K562 (cell line): ENCODE measurements at regions not wholly inside any gene's neighbourhood (a gene's known extent, or its start where the extent isn't known, plus 50 kb on each side); places are given as distances from the start of the nearest gene placed in this dataset.
A peak's percentile ranks its signal among the peaks of the same experiment; 100 is the strongest.

Source experiments
- ATAC-seq: fragments of 200-7000 bp; cut with Tn5 transposase; 3 replicates; pipeline ENCODE4 v1.9.1; 2020; ENCODE audit warnings: moderate library complexity
- BruUV-seq: library from RNA; stranded (reverse); fragments of 400-500 nt; replicated peaks from 2 replicates; lab custom pipeline; 2021; lab: Mats Ljungman, UMichigan
- CTCF ChIA-PET: fragments of 300-600 bp; formaldehyde crosslinking; extraction: SDS; loops from one replicate; lab custom pipeline; 2021; ENCODE audit warnings: low intra/inter-chr PET ratio; lab: Yijun Ruan, JAX
- POLR2A ChIA-PET: fragments of 300-600, 350-650 bp; sonication (Branson Sonifier 250); formaldehyde crosslinking; extraction: SDS; loops from one replicate; lab custom pipeline; 2021; ENCODE audit warnings: antibody characterized with exemption, inconsistent platforms; lab: Yijun Ruan, JAX
- DNase-seq, 4 experiments: peaks; one replicate each; pipeline versions ENCODE4 v3.0.0 to v3.0.0-alpha.2; 2011 to 2018; ENCODE audit warnings: low spot score in 3 of 4, mixed read lengths in 3 of 4; ENCODE audit errors: extremely low read depth in 1 of 4
- FAIRE-seq: peaks from 2 replicates; lab custom pipeline; 2011; peaks lifted over from hg19 to GRCh38; lab: Jason Lieb, UNC
- H2AFZ ChIP-seq: 2 replicates; pipeline ENCODE4 v1.6.0; 2011; ENCODE audit warnings: low read depth, low read length, control low read depth, inconsistent platforms
- H3K27ac ChIP-seq: fragments of 200-600 bp; 3 replicates; pipeline ENCODE4 v1.8.0; 2011; ENCODE audit warnings: low read depth, mild to moderate bottlenecking, control low read depth, inconsistent platforms, low read length, moderate library complexity, mixed read lengths; ENCODE audit errors: extremely low read depth
- H3K27me3 ChIP-seq, 2 experiments: fragments of 300-600 bp in 1 of 2; 2 replicates in 1 of 2; 3 replicates in 1 of 2; pipeline versions ENCODE4 v1.6.0 to v1.8.0; 2011; ENCODE audit warnings: inconsistent platforms in 2 of 2, low read length in 2 of 2, mild to moderate bottlenecking in 1 of 2, mixed read lengths in 1 of 2, moderate library complexity in 1 of 2; ENCODE audit not compliant: control insufficient read depth in 2 of 2, insufficient read depth in 2 of 2
- H3K36me3 ChIP-seq: fragments of 300-600 bp; 3 replicates; pipeline ENCODE4 v1.8.0; 2011; ENCODE audit warnings: mild to moderate bottlenecking, low read length, inconsistent platforms; ENCODE audit not compliant: control insufficient read depth, insufficient read depth
- H3K4me1 ChIP-seq, 2 experiments: fragments of 200-600 bp in 1 of 2; replicated peaks in 1 of 2; 2 replicates in 1 of 2; 3 replicates in 1 of 2; pipeline versions ENCODE4 v1.5.1 to v1.8.0; 2011; ENCODE audit warnings: inconsistent platforms in 2 of 2, low read length in 2 of 2, mild to moderate bottlenecking in 1 of 2, mixed read lengths in 1 of 2, moderate library complexity in 1 of 2; ENCODE audit not compliant: control insufficient read depth in 2 of 2, insufficient read depth in 2 of 2
- H3K4me2 ChIP-seq: 2 replicates; pipeline ENCODE4 v1.6.1; 2011; ENCODE audit warnings: low read length, control low read depth, inconsistent platforms, mixed read lengths; ENCODE audit not compliant: insufficient read depth
- H3K4me3 ChIP-seq: fragments of 200-600 bp; sonication (generic), shearing (Covaris generic); 2 replicates; pipeline ENCODE4 v1.5.1; 2016; ENCODE audit warnings: control low read depth, inconsistent platforms
- H3K79me2 ChIP-seq: fragments of 200-600 bp; 3 replicates; pipeline ENCODE4 v1.8.0; 2011; ENCODE audit warnings: low read length, inconsistent platforms; ENCODE audit not compliant: control insufficient read depth, insufficient read depth
- H3K9ac ChIP-seq, 2 experiments: 2 replicates each; pipeline versions ENCODE4 v1.6.0 to v1.6.1; 2011; ENCODE audit warnings: low read depth in 2 of 2, low read length in 2 of 2, control low read depth in 1 of 2, inconsistent platforms in 1 of 2, mild to moderate bottlenecking in 1 of 2, mixed read lengths in 1 of 2; ENCODE audit not compliant: insufficient read depth in 1 of 2
- H3K9me1 ChIP-seq: one replicate; pipeline ENCODE4 v1.6.0; 2011; ENCODE audit warnings: inconsistent platforms, mild to moderate bottlenecking, low read length, moderate library complexity; ENCODE audit not compliant: control insufficient read depth, insufficient read depth
- H3K9me3 ChIP-seq: replicated peaks from 2 replicates; pipeline ENCODE4 v1.5.1; 2011; ENCODE audit warnings: low read depth, low read length, inconsistent platforms; ENCODE audit not compliant: control insufficient read depth, insufficient read depth
- H4K20me1 ChIP-seq: replicated peaks from 2 replicates; pipeline ENCODE4 v1.6.1; 2011; ENCODE audit warnings: low read length, inconsistent platforms, mixed read lengths; ENCODE audit not compliant: control insufficient read depth, insufficient read depth
- BRCA1 ChIP-seq, 2 experiments: fragments of 450-650 bp in 1 of 2; sonication (generic) in 1 of 2; formaldehyde crosslinking in 1 of 2; IDR thresholded peaks; 2 replicates each; pipeline versions ENCODE4 v1.5.0 to v1.6.1; 2017 to 2020; ENCODE audit warnings: mild to moderate bottlenecking in 1 of 2, missing genetic modification reagents in 1 of 2
- CTBP1 ChIP-seq: fragments of 450-650 bp; IDR thresholded peaks from 2 replicates; pipeline ENCODE4 v1.6.1; 2016; ENCODE audit warnings: borderline replicate concordance
- CTCF ChIP-seq, 3 experiments: IDR thresholded peaks in 2 of 3; conservative IDR thresholded peaks in 1 of 3; 2 replicates each; pipeline ENCODE4 v1.5.1; 2011 to 2012; ENCODE audit warnings: low read length in 3 of 3, mild to moderate bottlenecking in 3 of 3, control low read depth in 2 of 3, improper control_type of control experiment in 1 of 3, inconsistent platforms in 1 of 3, low read depth in 1 of 3, mixed read lengths in 1 of 3, moderate library complexity in 1 of 3; ENCODE audit not compliant: insufficient read depth in 2 of 3
- ID3 ChIP-seq, 2 experiments: fragments of 250-450 bp in 1 of 2; fragments of 450-650 bp in 1 of 2; sonication (Bioruptor Pico) in 1 of 2; IDR thresholded peaks; 2 replicates each; pipeline versions ENCODE4 v1.6.1 to v1.8.0; 2016 to 2021; ENCODE audit warnings: mild to moderate bottlenecking in 2 of 2, moderate library complexity in 2 of 2, missing compliant biosample characterization in 1 of 2, missing genetic modification characterization in 1 of 2
- KLF10 ChIP-seq: fragments of 250-450 bp; sonication (Bioruptor Pico); IDR thresholded peaks from 2 replicates; pipeline ENCODE4 v1.6.1; 2021; ENCODE audit warnings: matching md5 sums
- LCOR ChIP-seq: sonication (generic); formaldehyde crosslinking; IDR thresholded peaks from 2 replicates; pipeline ENCODE4 v1.8.0; 2022; ENCODE audit warnings: mild to moderate bottlenecking, missing genetic modification reagents
- MBD2 ChIP-seq: sonication (generic); IDR thresholded peaks from 2 replicates; pipeline ENCODE4 v1.6.1; 2016; ENCODE audit warnings: low read depth, borderline replicate concordance
- NR2F6 ChIP-seq: fragments of 450-650 bp; formaldehyde crosslinking; IDR thresholded peaks from 2 replicates; pipeline ENCODE4 v1.4.0; 2020; ENCODE audit warnings: mild to moderate bottlenecking
- PHTF2 ChIP-seq: fragments of 250-450 bp; sonication (Bioruptor Pico); IDR thresholded peaks from 2 replicates; pipeline ENCODE4 v1.5.0; 2021; ENCODE audit warnings: mild to moderate bottlenecking
- RAD21 ChIP-seq, 2 experiments: fragments of 250-450 bp in 1 of 2; fragments of 450-650 bp in 1 of 2; sonication (Bioruptor Pico) in 1 of 2; formaldehyde crosslinking in 1 of 2; IDR thresholded peaks in 1 of 2; conservative IDR thresholded peaks in 1 of 2; 2 replicates each; pipeline versions ENCODE4 v1.4.0 to v1.8.0; 2020 to 2022; ENCODE audit warnings: mild to moderate bottlenecking in 2 of 2, moderate library complexity in 1 of 2
- ZBTB12 ChIP-seq: fragments of 250-450 bp; sonication (Bioruptor Pico); IDR thresholded peaks from 2 replicates; pipeline ENCODE4 v1.4.0; 2020
- ZKSCAN1 ChIP-seq: fragments of 150-350 bp; IDR thresholded peaks from 2 replicates; pipeline ENCODE4 v1.6.1; 2016; ENCODE audit warnings: low read depth, low read length
- ZNF449 ChIP-seq: fragments of 250-450 bp; sonication (Bioruptor Pico); IDR thresholded peaks from 2 replicates; pipeline ENCODE4 v1.8.0; 2022; ENCODE audit warnings: moderate library complexity, mild to moderate bottlenecking, inconsistent platforms
- ZNF507 ChIP-seq: conservative IDR thresholded peaks from 2 replicates; pipeline ENCODE4 v1.6.1; 2017; ENCODE audit warnings: missing genetic modification characterization, missing compliant biosample characterization
- ZNF586 ChIP-seq: fragments of 450-650 bp; formaldehyde crosslinking; conservative IDR thresholded peaks from 2 replicates; pipeline ENCODE4 v1.4.0; 2020; ENCODE audit warnings: mild to moderate bottlenecking, moderate library complexity
- WGBS: fragments of 100-300 bp; shearing (Covaris generic); methylation state at CpG from one replicate; pipeline ENCODE4 v1.1.6; 2016; ENCODE audit warnings: low coverage, mixed read lengths; ENCODE audit not compliant: insufficient coverage; ENCODE audit errors: missing lambda C conversion rate; 5-methylcytosine and 5-hydroxymethylcytosine counted together
- in situ Hi-C: fragments of 300-500 bp; cut with MboI; formaldehyde crosslinking; loops from 4 replicates; pipeline ENCODE4 v1.15.0; 2018; ENCODE audit warnings: inconsistent platforms, mixed read lengths
- intact Hi-C: fragments of 100-400 bp; cut with micrococcal nuclease; formaldehyde crosslinking; loops from 2 replicates; pipeline ENCODE4 v1.14.2; 2022
- TF ChIP-seq, protein P1 (sequence below): fragments of 250-450 bp; sonication (Bioruptor Pico); IDR thresholded peaks from 2 replicates; pipeline ENCODE4 v1.4.0; 2020; ENCODE audit warnings: mild to moderate bottlenecking

DNA sequence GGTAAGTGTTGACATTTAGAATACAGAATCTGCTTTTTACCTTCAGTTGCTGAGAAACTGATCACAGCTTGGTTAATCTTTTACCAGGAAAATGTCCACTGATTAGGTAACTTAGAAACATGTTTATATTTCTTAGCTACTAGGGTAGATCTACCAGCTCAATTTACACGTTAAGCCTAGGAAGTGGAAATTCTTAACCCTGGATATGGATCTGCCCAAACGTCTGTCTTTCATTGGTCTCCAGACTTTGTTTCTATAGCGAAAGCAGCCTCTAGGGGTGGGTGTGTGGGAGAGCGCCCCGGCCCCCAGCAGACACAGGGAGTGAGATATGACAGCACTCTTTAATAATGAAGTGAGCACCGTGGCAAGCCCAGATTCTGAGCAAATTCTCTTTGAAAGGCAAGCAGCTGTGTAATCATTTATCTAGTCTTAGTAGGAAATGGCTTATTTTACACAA is 141.6 kb upstream of the ZNF608 start:
- Histone ChIP-seq H3K27me3 (no peaks in the 10 kb centered on the region), H4K20me1 (no peaks in the 10 kb centered on the region), H3K27ac (no peak overlapping the region), H3K4me3 (no peak overlapping the region), H3K9me1 (no peaks in the 10 kb centered on the region), H3K9me3 (no peaks in the 10 kb centered on the region), H2AFZ (0 out of 2 replicates have a peak overlapping the region, but pooled peaks have one; percentile 25), H3K36me3 (no peaks in the 10 kb centered on the region), H3K79me2 (no peaks in the 10 kb centered on the region), H3K4me2 (no peak overlapping the region), H3K4me1 (no peaks in the 10 kb centered on the region), H3K9ac (no peak overlapping the region)
- POLR2A ChIA-PET: no interaction called here
- WGBS: 6% methylated on average over 4 of the region's 6 CpGs
- in situ Hi-C loops: no loop called here
- FAIRE-seq (peak; percentile 72), ATAC-seq (peak; percentile 90), DNase-seq (peak in 2 of 4 experiments; percentile 38 to 45)
- BruUV-seq: no TSS peak
- CTCF ChIA-PET: no interaction called here
- intact Hi-C loops: no loop called here
- no peak for TF ChIP-seq CTBP1
- TF ChIP-seq CTCF (IDR thresholded peaks at IDR 0.05 in 2 of 3, conservative IDR thresholded peaks at IDR 0.05 in 1 of 3; ENCODE audit: insufficient read depth in 2 of 3, low read depth in 1 of 3, low read length in 3 of 3): peak; percentile 15 to 32 (median 26); a peak in 3 of 6 replicates
- TF ChIP-seq KLF10 (CRISPR knock-in tag): no peak
- TF ChIP-seq BRCA1 (IDR thresholded peaks at IDR 0.05): no peak
- no peak for TF ChIP-seq BRCA1 (CRISPR knock-in tag; IDR thresholded peaks at IDR 0.05)
- no peak for TF ChIP-seq ID3 (CRISPR knock-in tag; IDR thresholded peaks at IDR 0.05)
- no peak for TF ChIP-seq ID3 (tag; IDR thresholded peaks at IDR 0.05)
- no peak for TF ChIP-seq LCOR
- TF ChIP-seq ZNF449 (CRISPR knock-in tag): no peak
- TF ChIP-seq, protein P1, sequence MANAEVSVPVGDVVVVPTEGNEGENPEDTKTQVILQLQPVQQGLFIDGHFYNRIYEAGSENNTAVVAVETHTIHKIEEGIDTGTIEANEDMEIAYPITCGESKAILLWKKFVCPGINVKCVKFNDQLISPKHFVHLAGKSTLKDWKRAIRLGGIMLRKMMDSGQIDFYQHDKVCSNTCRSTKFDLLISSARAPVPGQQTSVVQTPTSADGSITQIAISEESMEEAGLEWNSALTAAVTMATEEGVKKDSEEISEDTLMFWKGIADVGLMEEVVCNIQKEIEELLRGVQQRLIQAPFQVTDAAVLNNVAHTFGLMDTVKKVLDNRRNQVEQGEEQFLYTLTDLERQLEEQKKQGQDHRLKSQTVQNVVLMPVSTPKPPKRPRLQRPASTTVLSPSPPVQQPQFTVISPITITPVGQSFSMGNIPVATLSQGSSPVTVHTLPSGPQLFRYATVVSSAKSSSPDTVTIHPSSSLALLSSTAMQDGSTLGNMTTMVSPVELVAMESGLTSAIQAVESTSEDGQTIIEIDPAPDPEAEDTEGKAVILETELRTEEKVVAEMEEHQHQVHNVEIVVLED: no peak
- no peak for TF ChIP-seq MBD2
- TF ChIP-seq PHTF2 (CRISPR knock-in tag): no peak
- no peak for TF ChIP-seq ZNF586 (CRISPR knock-in tag)
- TF ChIP-seq ZBTB12 (CRISPR knock-in tag): no peak
- no peak for TF ChIP-seq NR2F6 (CRISPR knock-in tag)
- no peak for TF ChIP-seq ZNF507 (tag)
- TF ChIP-seq ZKSCAN1: no peak
- TF ChIP-seq RAD21 (CRISPR knock-in tag; conservative IDR thresholded peaks at IDR 0.05 in 1 of 2, IDR thresholded peaks at IDR 0.05 in 1 of 2): peak in 1 of 2 experiments; percentile 13; a peak in 1 of 4 replicates
